CD14-positive monocyte (primary cell): ENCODE measurements at regions not wholly inside any gene's neighbourhood (a gene's known extent, or its start where the extent isn't known, plus 50 kb on each side); places are given as distances from the start of the nearest gene placed in this dataset.

Experiments
- DNase-seq, 3 donors: peaks; one replicate each; pipeline ENCODE4 v3.0.0-alpha.2; 2011 to 2022
- H2AFZ ChIP-seq: 2 replicates; pipeline ENCODE4 v1.6.0; 2012; ENCODE audit warnings: mild to moderate bottlenecking, low read depth, low read length, inconsistent platforms; ENCODE audit not compliant: insufficient read depth, poor library complexity, severe bottlenecking
- H3K27ac ChIP-seq, 2 donors: 1 replicate in 1 of 2; 2 replicates in 1 of 2; pipeline ENCODE4 v1.5.1; 2012 to 2013; ENCODE audit warnings: low read length in 2 of 2, control low read depth in 1 of 2, inconsistent platforms in 1 of 2, low read depth in 1 of 2, mild to moderate bottlenecking in 1 of 2
- H3K27me3 ChIP-seq, 2 donors: one replicate each; pipeline versions ENCODE4 v1.6.0 to v1.6.1; 2011 to 2013; ENCODE audit warnings: low read length in 2 of 2; ENCODE audit not compliant: control insufficient read depth in 2 of 2, insufficient read depth in 2 of 2
- H3K36me3 ChIP-seq, 2 donors: replicated peaks in 1 of 2; 1 replicate in 1 of 2; 2 replicates in 1 of 2; pipeline versions ENCODE4 v1.5.1 to v1.6.1; 2012 to 2013; ENCODE audit warnings: low read length in 2 of 2, control low read depth in 1 of 2, inconsistent platforms in 1 of 2, mild to moderate bottlenecking in 1 of 2; ENCODE audit not compliant: insufficient read depth in 2 of 2, control insufficient read depth in 1 of 2
- H3K4me1 ChIP-seq, 2 donors: 1 replicate in 1 of 2; 2 replicates in 1 of 2; pipeline versions ENCODE4 v1.5.1 to v1.6.1; 2012 to 2013; ENCODE audit warnings: low read length in 2 of 2, control low read depth in 1 of 2, inconsistent platforms in 1 of 2, mild to moderate bottlenecking in 1 of 2, moderate library complexity in 1 of 2; ENCODE audit not compliant: insufficient read depth in 2 of 2, control insufficient read depth in 1 of 2
- H3K4me2 ChIP-seq: replicated peaks from 2 replicates; pipeline ENCODE3; 2012; ENCODE audit warnings: low read length, moderate library complexity, mild to moderate bottlenecking; ENCODE audit not compliant: poor library complexity, severe bottlenecking; ENCODE audit errors: extremely low read depth
- H3K4me3 ChIP-seq, 3 experiments: fragments of 200-600 bp in 1 of 3; sonication (generic) in 1 of 3; replicated peaks in 1 of 3; 1 replicate in 2 of 3; 2 replicates in 1 of 3; pipeline ENCODE4 v1.5.1; 2011 to 2013; ENCODE audit warnings: low read length in 3 of 3, mild to moderate bottlenecking in 3 of 3, control low read depth in 2 of 3, low read depth in 2 of 3, inconsistent platforms in 1 of 3, moderate library complexity in 1 of 3
- H3K79me2 ChIP-seq: 2 replicates; pipeline ENCODE4 v1.6.0; 2012; ENCODE audit warnings: mild to moderate bottlenecking, control low read depth, inconsistent platforms, low read length, moderate library complexity; ENCODE audit not compliant: insufficient read depth
- H3K9ac ChIP-seq: 2 replicates; pipeline ENCODE4 v1.6.0; 2017; ENCODE audit warnings: low read length, mild to moderate bottlenecking; ENCODE audit not compliant: insufficient read depth, poor library complexity, severe bottlenecking
- H3K9me3 ChIP-seq, 2 donors: replicated peaks in 1 of 2; 1 replicate in 1 of 2; 2 replicates in 1 of 2; pipeline versions ENCODE4 v1.5.1 to v1.6.1; 2012 to 2013; ENCODE audit warnings: low read length in 2 of 2, control low read depth in 1 of 2; ENCODE audit not compliant: control insufficient read depth in 1 of 2, insufficient read depth in 1 of 2
- H4K20me1 ChIP-seq: 2 replicates; pipeline ENCODE4 v1.6.0; 2012; ENCODE audit warnings: mild to moderate bottlenecking, low read length, control low read depth, moderate library complexity; ENCODE audit not compliant: insufficient read depth
- H3K27ac Mint-ChIP-seq, 7 donors: one replicate each; pipeline ENCODE4 v1.8.0; 2020; ENCODE audit warnings: mild to moderate bottlenecking in 7 of 7, mixed read lengths in 7 of 7, moderate library complexity in 6 of 7, inconsistent platforms in 2 of 7
- H3K27me3 Mint-ChIP-seq, 3 donors: one replicate each; pipeline ENCODE4 v1.8.0; 2021 to 2022; ENCODE audit warnings: low read depth in 3 of 3, mild to moderate bottlenecking in 3 of 3, mixed read lengths in 3 of 3, moderate library complexity in 3 of 3, inconsistent platforms in 1 of 3
- H3K36me3 Mint-ChIP-seq, 2 donors: one replicate each; pipeline ENCODE4 v1.8.0; 2020; ENCODE audit warnings: mixed read lengths in 2 of 2, inconsistent platforms in 1 of 2, mild to moderate bottlenecking in 1 of 2
- H3K4me1 Mint-ChIP-seq: one replicate; pipeline ENCODE4 v1.8.0; 2020; ENCODE audit warnings: mild to moderate bottlenecking, mixed read lengths
- H3K4me3 Mint-ChIP-seq, 2 donors: one replicate each; pipeline ENCODE4 v1.8.0; 2020; ENCODE audit warnings: mild to moderate bottlenecking in 2 of 2, mixed read lengths in 2 of 2, moderate library complexity in 1 of 2
- H3K9me3 Mint-ChIP-seq, 7 donors: one replicate each; pipeline ENCODE4 v1.8.0; 2020 to 2022; ENCODE audit warnings: mixed read lengths in 7 of 7, mild to moderate bottlenecking in 6 of 7, moderate library complexity in 6 of 7, inconsistent platforms in 2 of 7
- WGBS: methylation state at CpG from one replicate; pipeline ENCODE4 v1.1.5; 2013; ENCODE audit warnings: missing lambda C conversion rate; ENCODE audit not compliant: insufficient coverage; 5-methylcytosine and 5-hydroxymethylcytosine counted together
- intact Hi-C, 2 donors: fragments of 100-400 bp; cut with micrococcal nuclease; formaldehyde crosslinking; loops; one replicate each; pipeline versions ENCODE4 v1.15.0 to v1.15.1; 2023
- TF ChIP-seq, protein P1 (sequence below): fragments of 200-600 bp; IDR thresholded peaks from one replicate; pipeline ENCODE4 v1.8.0; 2022; ENCODE audit warnings: antibody characterized with exemption, mild to moderate bottlenecking

DNA sequence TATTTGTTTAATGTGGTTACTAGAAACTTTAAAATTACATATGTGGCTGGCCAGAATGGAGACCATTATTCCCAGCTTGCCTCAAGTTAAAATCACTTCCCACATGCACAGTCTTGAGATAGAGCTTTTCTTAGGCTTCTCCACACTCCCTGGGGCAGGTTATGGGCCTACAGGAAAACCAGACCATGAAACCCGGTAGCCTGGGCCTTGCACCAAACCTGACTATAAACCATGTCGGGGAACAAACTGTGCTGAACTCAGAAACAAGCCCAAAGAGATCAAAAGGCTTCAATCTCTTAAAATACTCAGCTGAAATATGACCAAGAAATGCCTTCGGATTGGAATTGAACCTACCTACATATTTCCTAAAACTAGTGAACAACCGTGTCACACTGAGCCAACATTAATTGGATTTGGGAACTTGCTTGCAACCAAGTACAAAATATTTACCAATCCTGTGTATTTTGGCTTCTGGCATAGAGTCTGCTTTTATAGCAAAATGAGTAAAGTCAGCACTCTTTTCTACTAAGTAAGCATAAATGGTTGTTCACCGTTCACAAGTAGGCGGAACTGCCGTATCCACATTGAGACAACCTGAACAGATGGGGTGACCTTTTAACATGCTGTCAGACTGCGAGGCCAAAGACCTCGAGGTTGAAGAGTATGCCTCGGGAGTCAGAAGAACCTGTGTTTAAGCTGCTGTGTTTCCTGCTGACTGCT lies 199.5 kb downstream of the FAM76B start:
- Mint-ChIP-seq H3K9me3 (peaks cover 0 to 2% (median 0%) of the 10 kb centered on the region in 7 donors), H3K27ac (no peak overlapping the region), H3K4me1 (no peaks in the 10 kb centered on the region), H3K27me3 (peaks cover 0 to 2% (median 0%) of the 10 kb centered on the region in 3 donors), H3K36me3 (no peaks in the 10 kb centered on the region), H3K4me3 (no peak overlapping the region)
- Histone ChIP-seq H3K4me1 (no peaks in the 10 kb centered on the region), H3K36me3 (no peaks in the 10 kb centered on the region), H3K79me2 (no peaks in the 10 kb centered on the region), H3K27me3 (no peaks in the 10 kb centered on the region), H3K9ac (no peak overlapping the region), H4K20me1 (no peaks in the 10 kb centered on the region), H3K4me2 (no peak overlapping the region), H3K9me3 (no peaks in the 10 kb centered on the region), H2AFZ (no peak overlapping the region), H3K4me3 (no peak overlapping the region), H3K27ac (no peak overlapping the region)
- TF ChIP-seq, protein P1, sequence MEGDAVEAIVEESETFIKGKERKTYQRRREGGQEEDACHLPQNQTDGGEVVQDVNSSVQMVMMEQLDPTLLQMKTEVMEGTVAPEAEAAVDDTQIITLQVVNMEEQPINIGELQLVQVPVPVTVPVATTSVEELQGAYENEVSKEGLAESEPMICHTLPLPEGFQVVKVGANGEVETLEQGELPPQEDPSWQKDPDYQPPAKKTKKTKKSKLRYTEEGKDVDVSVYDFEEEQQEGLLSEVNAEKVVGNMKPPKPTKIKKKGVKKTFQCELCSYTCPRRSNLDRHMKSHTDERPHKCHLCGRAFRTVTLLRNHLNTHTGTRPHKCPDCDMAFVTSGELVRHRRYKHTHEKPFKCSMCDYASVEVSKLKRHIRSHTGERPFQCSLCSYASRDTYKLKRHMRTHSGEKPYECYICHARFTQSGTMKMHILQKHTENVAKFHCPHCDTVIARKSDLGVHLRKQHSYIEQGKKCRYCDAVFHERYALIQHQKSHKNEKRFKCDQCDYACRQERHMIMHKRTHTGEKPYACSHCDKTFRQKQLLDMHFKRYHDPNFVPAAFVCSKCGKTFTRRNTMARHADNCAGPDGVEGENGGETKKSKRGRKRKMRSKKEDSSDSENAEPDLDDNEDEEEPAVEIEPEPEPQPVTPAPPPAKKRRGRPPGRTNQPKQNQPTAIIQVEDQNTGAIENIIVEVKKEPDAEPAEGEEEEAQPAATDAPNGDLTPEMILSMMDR = no peak
- intact Hi-C loops = no loop called here
- no peak for DNase-seq
- WGBS = 99% methylated on average over 9 of the region's 10 CpGs

DNA sequence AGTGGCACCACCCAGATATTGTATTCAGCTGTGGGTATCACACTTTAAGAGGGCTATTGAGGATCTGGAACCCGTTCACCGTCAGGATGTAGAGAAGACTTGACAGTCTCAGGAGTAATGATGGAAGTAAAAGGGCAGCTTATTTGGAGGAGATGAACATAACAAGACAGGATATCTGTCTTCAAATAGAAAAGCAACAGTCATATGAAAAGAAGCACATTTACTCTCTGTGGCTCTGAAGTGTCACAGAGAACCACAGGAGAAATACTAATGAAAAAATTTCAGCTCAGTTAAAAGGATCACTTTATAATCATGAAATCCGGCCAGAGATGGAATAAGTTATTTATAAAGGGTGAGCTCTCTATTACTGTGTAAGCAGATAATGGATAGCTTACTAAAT lies 200.8 kb downstream of the FAM76B start:
- no peaks in the 10 kb centered on the region for H3K9me3 ChIP-seq
- DNase-seq = no peak
- H3K36me3 ChIP-seq = no peaks in the 10 kb centered on the region
- TF ChIP-seq, protein P1 = no peak
- WGBS = no CpG with 5 or more reads among the region's 3 CpGs
- no peak overlapping the region for H3K9ac ChIP-seq
- H3K4me3 ChIP-seq = no peak overlapping the region
- no peak overlapping the region for H3K27ac ChIP-seq
- Mint-ChIP-seq H3K9me3 (no peaks in the 10 kb centered on the region), H3K4me3 (no peak overlapping the region), H3K36me3 (no peaks in the 10 kb centered on the region), H3K27ac (no peak overlapping the region), H3K27me3 (peaks cover 0 to 2% (median 0%) of the 10 kb centered on the region in 3 donors), H3K4me1 (no peaks in the 10 kb centered on the region)
- no peak overlapping the region for H2AFZ ChIP-seq
- no peaks in the 10 kb centered on the region for H3K79me2 ChIP-seq
- intact Hi-C loops = no loop called here
- H3K4me1 ChIP-seq = no peaks in the 10 kb centered on the region
- no peak overlapping the region for H3K4me2 ChIP-seq
- no peaks in the 10 kb centered on the region for H3K27me3 ChIP-seq
- no peaks in the 10 kb centered on the region for H4K20me1 ChIP-seq
